Activated CD4-positive, alpha-beta T cell treated with anti-CD3 and anti-CD28 coated beads for 48 hours (primary cell): ENCODE measurements at regions not wholly inside any gene's neighbourhood (a gene's known extent, or its start where the extent isn't known, plus 50 kb on each side); places are given as distances from the start of the nearest gene placed in this dataset.

Source experiments
- DNase-seq: peaks from one replicate; pipeline ENCODE4 v3.0.0-alpha.2; 2020

GRCh38 chr13:103168901-103169508 lies 102.8 kb upstream of the SLC10A2 start:
- DNase-seq, result no peak

- no peak for DNase-seq
Observed at GRCh38 chr13:103164251-103164650, 98.0 kb upstream of the SLC10A2 start.

DNA sequence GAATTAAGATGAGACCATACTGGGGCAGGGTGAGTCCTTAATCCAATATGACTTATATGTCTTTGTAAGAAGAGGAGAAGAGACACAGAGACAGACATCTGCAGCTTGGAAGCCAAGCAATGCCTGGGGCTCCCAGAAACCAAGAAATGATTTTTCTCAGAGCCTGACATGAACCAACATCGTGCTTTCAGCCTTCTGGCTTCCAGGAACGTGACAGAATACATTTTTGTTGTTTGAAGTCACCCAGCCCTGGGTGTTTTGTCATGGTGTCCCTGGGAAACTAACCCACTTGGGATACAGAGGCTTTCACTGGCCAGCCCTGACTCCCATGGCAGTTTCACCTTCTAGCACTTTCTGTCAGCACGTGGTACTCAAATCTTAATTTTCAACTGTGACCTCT lies 95.3 kb upstream of the SLC10A2 start:
- DNase-seq, result no peak

- DNase-seq, result no peak
Observed at GRCh38 chr13:103157434-103158145, 91.4 kb upstream of the SLC10A2 start.

DNA sequence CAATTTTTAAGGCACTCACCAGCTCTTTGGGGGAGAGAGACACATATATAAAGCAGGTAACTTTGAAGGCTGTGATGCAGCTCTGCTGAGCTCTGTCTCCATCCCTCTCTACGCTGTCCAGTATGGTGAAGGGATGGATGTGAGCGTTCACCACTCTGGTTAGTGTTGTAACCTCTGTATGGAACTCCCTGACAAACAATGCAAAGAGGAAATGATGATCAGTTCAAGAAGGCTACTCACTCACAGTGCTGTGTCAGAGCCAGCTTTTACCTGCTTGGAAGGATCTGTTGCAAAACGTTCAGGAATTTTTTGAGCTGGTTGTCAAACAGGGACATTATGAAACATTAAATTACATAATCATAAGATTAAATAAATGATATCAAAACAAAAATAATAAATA lies 90.8 kb upstream of the SLC10A2 start:
- DNase-seq, result no peak

DNA sequence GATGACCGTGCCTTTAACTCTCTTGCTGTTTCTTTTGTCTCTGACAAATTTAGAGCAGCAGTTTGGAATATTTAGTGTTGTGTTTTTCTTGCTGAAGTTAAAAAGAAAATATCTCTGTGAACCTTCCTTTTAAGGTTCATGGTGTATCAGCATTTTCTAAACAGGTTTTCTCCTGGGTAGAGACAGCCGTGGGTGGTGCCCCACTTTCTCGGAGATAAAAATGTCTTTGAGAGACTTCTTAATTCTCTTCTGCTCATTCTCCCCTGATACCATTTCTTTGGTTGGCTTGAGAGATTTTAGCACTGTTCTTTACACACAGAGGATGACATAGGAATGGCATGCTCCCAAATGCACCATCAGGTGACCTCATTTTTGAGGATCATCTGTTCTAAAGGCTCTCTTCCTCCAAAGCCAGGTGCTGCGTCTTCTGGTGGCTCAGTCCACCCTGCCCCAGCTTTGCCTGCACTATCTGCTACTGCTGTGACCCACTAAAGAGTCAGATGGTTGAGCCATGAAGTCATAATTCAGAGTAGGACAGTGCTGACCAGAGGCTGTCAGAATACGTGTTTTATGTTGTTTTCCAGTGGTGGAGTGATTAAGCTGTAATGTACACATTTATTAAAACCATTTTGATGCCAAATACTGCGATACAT lies 90.3 kb upstream of the SLC10A2 start:
- no peak for DNase-seq

DNA sequence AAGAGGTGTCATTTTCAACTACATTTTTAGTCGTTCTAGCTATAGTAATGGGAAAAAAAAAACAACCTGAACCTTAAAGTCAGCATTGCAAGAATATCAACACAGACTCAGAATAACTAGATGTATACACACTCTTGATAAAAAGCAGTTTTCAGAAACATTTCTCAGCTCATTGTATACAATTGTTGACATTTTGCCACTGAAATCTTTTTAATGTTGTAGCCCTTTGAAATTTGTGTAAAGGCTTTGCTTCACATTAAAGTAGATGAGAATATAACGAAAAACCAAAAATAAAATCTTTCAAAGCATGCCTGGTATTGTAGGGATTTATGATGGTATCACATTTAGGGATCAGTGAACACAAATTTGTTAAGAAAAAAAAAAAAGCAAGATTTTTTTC lies 87.2 kb upstream of the SLC10A2 start:
- no peak for DNase-seq

- DNase-seq, result no peak
Observed at GRCh38 chr13:103147961-103148360, 81.7 kb upstream of the SLC10A2 start.

- no peak for DNase-seq
Observed at GRCh38 chr13:103145442-103145841, 79.2 kb upstream of the SLC10A2 start.

GRCh38 chr13:103143432-103143831 lies 77.2 kb upstream of the SLC10A2 start:
- DNase-seq, result no peak

DNA sequence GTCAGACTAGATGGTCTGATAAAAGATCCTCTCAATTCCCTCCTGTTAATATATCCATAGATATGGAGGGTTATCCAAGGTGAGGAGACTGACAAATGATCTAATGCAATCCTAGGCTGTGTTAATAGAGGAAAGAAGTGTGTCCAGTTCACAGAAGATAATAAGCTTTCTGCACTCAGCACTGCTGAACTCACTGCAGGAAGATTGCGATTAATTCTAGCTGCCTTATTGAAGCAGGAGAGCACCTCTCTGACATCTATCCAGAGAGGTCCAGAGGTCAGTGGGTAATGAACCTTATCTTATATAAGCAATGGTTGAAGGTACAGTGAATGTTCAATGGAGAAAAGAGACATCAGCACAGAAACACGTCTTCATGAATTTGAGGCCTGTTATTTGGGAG lies 75.9 kb upstream of the SLC10A2 start:
- no peak for DNase-seq

DNA sequence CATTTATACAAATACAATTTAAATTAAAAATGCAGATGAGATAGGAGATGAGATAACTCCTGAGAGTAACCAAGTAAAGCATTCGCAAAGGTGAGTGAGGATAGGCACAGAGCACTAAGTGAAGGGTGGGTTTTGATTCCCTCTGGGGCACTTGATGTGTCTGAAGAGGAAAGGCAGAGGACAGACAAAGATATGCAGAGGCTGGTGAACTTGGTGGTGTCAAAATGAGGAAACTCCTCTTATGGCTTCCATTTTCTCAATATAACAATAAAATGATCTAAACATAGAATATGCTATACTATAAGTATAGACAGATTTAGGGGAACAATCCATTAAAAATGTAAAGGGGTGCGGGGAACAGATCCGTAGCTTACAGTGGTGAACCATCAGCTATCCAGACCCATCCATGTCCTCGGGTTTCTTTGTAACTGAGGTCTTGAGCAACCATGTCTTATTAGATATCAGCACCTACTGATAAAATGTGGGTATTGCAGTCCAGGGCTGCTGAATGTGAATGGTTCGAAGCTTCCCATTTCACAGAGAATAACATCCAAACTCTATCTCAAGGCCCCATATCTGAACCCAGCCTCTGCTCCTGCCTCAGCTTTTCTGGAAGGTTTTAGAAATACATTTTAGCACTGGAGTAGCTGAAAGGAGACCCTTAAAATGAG lies 73.9 kb upstream of the SLC10A2 start:
- DNase-seq, result no peak

GRCh38 chr13:103134271-103134670 lies 68.1 kb upstream of the SLC10A2 start:
- no peak for DNase-seq

GRCh38 chr13:103133556-103133955 lies 67.3 kb upstream of the SLC10A2 start:
- DNase-seq, result no peak

GRCh38 chr13:103130681-103131210 lies 64.5 kb upstream of the SLC10A2 start:
- DNase-seq, result no peak

- no peak for DNase-seq
Observed at GRCh38 chr13:103130146-103130545, 63.9 kb upstream of the SLC10A2 start.
